Rectal smooth muscle tissue (tissue), 1 donor: ENCODE measurements at regions not wholly inside any gene's neighbourhood (a gene's known extent, or its start where the extent isn't known, plus 50 kb on each side); places are given as distances from the start of the nearest gene placed in this dataset.

ENCODE experiments used
- H3K27ac ChIP-seq: one replicate; pipeline ENCODE4 v1.7.0; 2013; ENCODE audit warnings: low read depth, low read length, inconsistent platforms
- H3K27me3 ChIP-seq: one replicate; pipeline ENCODE4 v1.7.0; 2013; ENCODE audit warnings: low read length; ENCODE audit not compliant: control insufficient read depth, insufficient read depth
- H3K36me3 ChIP-seq: one replicate; pipeline ENCODE4 v1.7.0; 2013; ENCODE audit warnings: low read length; ENCODE audit not compliant: control insufficient read depth, insufficient read depth
- H3K4me1 ChIP-seq: one replicate; pipeline ENCODE4 v1.7.0; 2013; ENCODE audit warnings: low read length; ENCODE audit not compliant: control insufficient read depth, insufficient read depth
- H3K4me3 ChIP-seq: one replicate; pipeline ENCODE4 v1.7.0; 2013; ENCODE audit warnings: low read length
- H3K9ac ChIP-seq: one replicate; pipeline ENCODE4 v1.7.0; 2013; ENCODE audit warnings: low read length

DNA sequence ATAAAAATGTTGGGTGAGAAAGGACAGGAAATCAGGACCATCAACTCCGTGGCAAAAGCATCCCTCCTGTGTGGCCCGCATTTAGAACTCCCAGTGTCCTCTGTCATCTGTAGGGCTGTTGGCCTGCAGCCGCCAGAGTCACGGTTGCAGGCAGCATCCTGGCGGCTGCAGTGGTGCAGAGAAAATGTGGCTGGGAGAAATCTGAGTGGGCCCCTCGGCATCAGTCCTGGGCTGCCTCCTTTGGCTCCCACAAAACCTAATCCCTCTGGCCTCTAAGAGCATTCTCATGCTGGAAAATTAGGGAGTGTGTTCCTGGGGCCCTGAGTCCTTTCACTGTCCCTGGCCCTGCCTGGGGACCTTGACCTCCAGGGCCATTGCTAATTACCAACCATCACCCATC is 121.9 kb downstream of the WT1 start:
- Histone ChIP-seq H3K4me3 (no peak overlapping the region), H3K27ac (no peak overlapping the region), H3K36me3 (no peaks in the 10 kb centered on the region), H3K9ac (no peak overlapping the region), H3K27me3 (no peaks in the 10 kb centered on the region), H3K4me1 (no peaks in the 10 kb centered on the region)

DNA sequence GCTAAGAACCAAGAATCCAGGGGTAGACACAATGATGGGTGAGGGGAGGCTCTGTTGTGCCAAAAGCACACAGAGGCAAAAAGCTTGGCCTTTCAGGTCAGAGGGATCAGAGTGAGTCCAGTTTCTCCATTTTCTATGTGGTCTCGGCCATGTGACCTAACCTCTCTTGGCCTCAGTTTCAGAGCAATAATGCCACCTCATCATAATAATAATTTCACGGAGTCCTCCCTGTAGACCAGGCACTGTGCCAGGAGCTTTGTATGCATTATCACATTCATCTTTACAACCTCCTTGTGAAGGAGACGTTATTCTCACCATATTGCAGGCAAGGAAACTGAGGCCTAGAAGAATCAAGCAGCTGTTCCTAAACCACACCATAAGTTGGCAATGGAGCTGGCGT is 120.2 kb downstream of the WT1 start:
- Histone ChIP-seq H3K36me3 (no peaks in the 10 kb centered on the region), H3K4me3 (no peak overlapping the region), H3K27ac (no peak overlapping the region), H3K4me1 (no peaks in the 10 kb centered on the region), H3K27me3 (no peaks in the 10 kb centered on the region), H3K9ac (no peak overlapping the region)

- no peaks in the 10 kb centered on the region for H3K36me3 ChIP-seq
- no peak overlapping the region for H3K27ac ChIP-seq
- no peak overlapping the region for H3K9ac ChIP-seq
- no peaks in the 10 kb centered on the region for H3K27me3 ChIP-seq
- H3K4me1 ChIP-seq = no peaks in the 10 kb centered on the region
- H3K4me3 ChIP-seq = no peak overlapping the region
Measured at GRCh38 chr11:32316232-32316631, 119.1 kb downstream of the WT1 start.

DNA sequence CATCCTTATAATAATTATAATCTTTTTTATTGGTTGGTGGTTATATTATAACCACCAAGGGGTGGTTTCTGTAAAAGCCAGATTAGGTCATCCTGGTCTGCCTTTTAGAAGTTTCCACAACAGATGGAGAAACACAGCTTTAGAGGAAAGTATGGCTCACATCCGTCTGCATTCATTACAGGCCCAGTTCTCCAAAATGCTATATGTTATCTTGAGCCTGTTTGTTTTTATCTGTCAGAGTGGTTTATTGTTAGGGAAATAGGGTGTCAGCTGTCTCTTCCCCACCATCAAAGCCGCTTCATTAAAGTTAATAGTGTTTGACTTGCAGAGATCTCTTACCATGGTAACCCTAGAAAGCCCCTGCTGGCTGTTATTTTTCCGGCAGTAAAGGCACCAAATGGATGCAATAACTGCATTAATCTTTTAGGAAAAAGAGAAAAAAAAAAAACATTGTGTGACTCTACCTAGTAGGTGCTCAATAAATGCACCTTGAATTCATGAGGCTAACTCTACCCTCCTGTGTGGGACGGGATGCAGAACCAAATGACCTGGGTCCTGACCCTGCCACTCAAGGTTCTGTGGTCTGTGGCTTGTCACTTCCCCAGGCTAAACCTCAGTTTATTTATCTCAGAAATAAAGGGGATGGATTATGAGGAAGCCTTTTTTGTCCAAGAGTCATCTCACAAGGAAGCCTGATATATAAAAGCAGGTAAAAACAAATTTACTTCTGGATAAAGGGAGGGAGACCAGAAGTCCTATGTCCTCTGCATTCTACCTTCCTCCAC is 118.3 kb downstream of the WT1 start:
- H3K4me1 ChIP-seq = no peaks in the 10 kb centered on the region
- no peaks in the 10 kb centered on the region for H3K36me3 ChIP-seq
- H3K9ac ChIP-seq = no peak overlapping the region
- no peak overlapping the region for H3K27ac ChIP-seq
- H3K4me3 ChIP-seq = no peak overlapping the region
- H3K27me3 ChIP-seq = no peaks in the 10 kb centered on the region

DNA sequence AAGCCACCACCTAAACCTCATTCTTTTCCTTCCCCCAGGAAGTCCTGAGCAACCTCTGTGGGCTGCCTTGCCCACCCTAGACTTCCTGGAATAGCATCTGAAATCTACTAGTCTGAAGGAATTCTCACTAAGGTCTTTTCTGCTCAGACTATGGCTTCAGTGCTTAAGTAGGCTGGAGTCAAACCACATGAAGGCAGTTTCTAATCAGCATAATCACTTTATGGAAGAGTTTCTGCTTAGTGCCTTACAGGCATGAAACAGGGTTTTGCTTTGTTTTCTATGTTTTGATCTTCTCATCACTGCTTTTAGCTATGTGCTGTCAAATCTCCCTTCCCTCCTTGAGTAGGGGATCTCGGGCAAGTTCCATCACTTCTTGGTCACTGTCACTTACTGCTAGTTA is 117.7 kb downstream of the WT1 start:
- H3K4me1 ChIP-seq = no peaks in the 10 kb centered on the region
- no peak overlapping the region for H3K9ac ChIP-seq
- no peaks in the 10 kb centered on the region for H3K36me3 ChIP-seq
- H3K4me3 ChIP-seq = no peak overlapping the region
- no peak overlapping the region for H3K27ac ChIP-seq
- H3K27me3 ChIP-seq = no peaks in the 10 kb centered on the region

- no peak overlapping the region for H3K9ac ChIP-seq
- H3K36me3 ChIP-seq = no peaks in the 10 kb centered on the region
- H3K27me3 ChIP-seq = no peaks in the 10 kb centered on the region
- no peak overlapping the region for H3K4me3 ChIP-seq
- H3K4me1 ChIP-seq = no peaks in the 10 kb centered on the region
- H3K27ac ChIP-seq = no peak overlapping the region
Measured at GRCh38 chr11:32318071-32319055, 117.0 kb downstream of the WT1 start.

- no peaks in the 10 kb centered on the region for H3K27me3 ChIP-seq
- H3K27ac ChIP-seq = no peak overlapping the region
- no peak overlapping the region for H3K4me3 ChIP-seq
- H3K36me3 ChIP-seq = no peaks in the 10 kb centered on the region
- no peak overlapping the region for H3K9ac ChIP-seq
- H3K4me1 ChIP-seq = no peaks in the 10 kb centered on the region
Measured at GRCh38 chr11:32323814-32324130, 111.6 kb downstream of the WT1 start.

GRCh38 chr11:32325187-32325586 is 110.2 kb downstream of the WT1 start:
- Histone ChIP-seq H3K9ac (no peak overlapping the region), H3K4me1 (no peaks in the 10 kb centered on the region), H3K36me3 (no peaks in the 10 kb centered on the region), H3K4me3 (no peak overlapping the region), H3K27me3 (no peaks in the 10 kb centered on the region), H3K27ac (no peak overlapping the region)

DNA sequence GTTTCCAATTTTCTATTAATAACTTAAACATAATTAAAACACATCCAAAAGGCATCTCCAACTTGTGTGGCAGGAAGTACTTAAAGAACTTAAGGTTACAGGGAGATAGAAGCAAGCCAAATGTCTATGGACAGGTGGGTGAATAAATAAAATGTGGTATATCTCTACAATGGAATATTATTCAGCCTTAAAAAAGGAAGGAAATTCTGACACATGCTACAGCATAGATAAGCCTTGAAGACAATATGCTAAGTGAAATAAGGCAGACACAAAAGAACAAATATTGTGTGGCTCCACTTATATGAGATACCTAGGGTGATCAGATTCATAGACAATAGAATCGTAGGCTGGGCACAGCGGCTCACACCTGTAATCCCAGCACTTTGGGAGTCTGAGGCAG is 109.6 kb downstream of the WT1 start:
- Histone ChIP-seq H3K9ac (no peak overlapping the region), H3K36me3 (no peaks in the 10 kb centered on the region), H3K4me3 (no peak overlapping the region), H3K27me3 (no peaks in the 10 kb centered on the region), H3K4me1 (no peaks in the 10 kb centered on the region), H3K27ac (no peak overlapping the region)

DNA sequence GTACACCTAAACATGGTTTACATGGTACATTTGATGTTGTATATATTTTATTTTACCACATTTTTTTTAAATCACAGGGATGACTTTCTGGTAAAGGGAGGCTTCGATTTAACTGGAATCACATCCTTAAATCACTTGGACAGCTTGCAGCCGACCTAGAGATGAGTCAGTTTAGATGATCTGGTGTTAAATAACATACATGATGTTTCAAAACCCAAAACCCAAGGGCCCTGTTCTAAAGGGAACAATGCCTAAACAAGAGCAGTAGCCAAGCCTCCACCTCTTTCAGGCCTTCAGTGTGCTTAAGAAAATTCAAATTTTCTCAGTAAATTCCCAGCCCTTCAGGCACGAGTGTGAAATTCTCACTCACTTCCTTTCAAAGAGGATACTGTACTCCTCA is 108.8 kb downstream of the WT1 start:
- no peaks in the 10 kb centered on the region for H3K4me1 ChIP-seq
- H3K27ac ChIP-seq = no peak overlapping the region
- H3K9ac ChIP-seq = no peak overlapping the region
- no peaks in the 10 kb centered on the region for H3K36me3 ChIP-seq
- no peaks in the 10 kb centered on the region for H3K27me3 ChIP-seq
- H3K4me3 ChIP-seq = no peak overlapping the region

- H3K36me3 ChIP-seq = no peaks in the 10 kb centered on the region
- H3K27ac ChIP-seq = no peak overlapping the region
- no peak overlapping the region for H3K4me3 ChIP-seq
- no peaks in the 10 kb centered on the region for H3K27me3 ChIP-seq
- H3K9ac ChIP-seq = no peak overlapping the region
- peaks cover 2% of the 10 kb centered on the region for H3K4me1 ChIP-seq
Measured at GRCh38 chr11:32328392-32328791, 106.9 kb downstream of the WT1 start.

DNA sequence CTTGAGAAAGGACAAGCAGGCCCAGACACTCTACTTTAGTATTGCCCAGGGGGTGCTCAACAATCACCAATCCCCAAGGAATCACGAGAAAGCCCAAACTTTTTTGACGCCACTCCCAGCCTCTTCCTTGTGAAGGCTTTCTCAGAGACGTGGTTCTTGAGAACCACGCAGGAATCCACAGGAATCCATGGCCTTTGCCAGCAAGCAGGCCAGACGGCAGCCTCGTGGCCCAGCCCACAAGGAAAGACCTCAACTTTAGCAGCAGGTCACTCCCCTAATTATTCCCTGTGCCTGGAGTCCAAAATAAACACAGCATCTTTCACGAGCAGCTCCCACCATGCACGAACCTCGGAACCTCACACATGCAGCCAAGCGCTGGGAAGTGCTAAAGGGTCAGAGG is 104.2 kb downstream of the WT1 start:
- no peak overlapping the region for H3K27ac ChIP-seq
- H3K9ac ChIP-seq = no peak overlapping the region
- H3K27me3 ChIP-seq = no peaks in the 10 kb centered on the region
- no peak overlapping the region for H3K4me3 ChIP-seq
- H3K4me1 ChIP-seq = peaks cover 2% of the 10 kb centered on the region
- H3K36me3 ChIP-seq = no peaks in the 10 kb centered on the region
